Inferior parietal cortex (tissue), 1 donor: ENCODE measurements at regions not wholly inside any gene's neighbourhood (a gene's known extent, or its start where the extent isn't known, plus 50 kb on each side); places are given as distances from the start of the nearest gene placed in this dataset.
A peak's percentile ranks its signal among the peaks of the same experiment; 100 is the strongest.

Experiments
- DNase-seq: peaks from one replicate; pipeline ENCODE4 v3.0.0-alpha.2; 2016; ENCODE audit errors: extremely low spot score

- no peak for DNase-seq
Measured at GRCh38 chr14:95442016-95442632, 74.3 kb downstream of the SYNE3 start.

- no peak for DNase-seq
Measured at GRCh38 chr14:95440951-95441350, 75.5 kb downstream of the SYNE3 start.

GRCh38 chr14:95440496-95440895, 76.0 kb downstream of the SYNE3 start:
- no peak for DNase-seq

- DNase-seq = no peak
Measured at GRCh38 chr14:95439881-95440280, 76.6 kb downstream of the SYNE3 start.

GRCh38 chr14:95437715-95438114, 78.7 kb downstream of the SYNE3 start:
- no peak for DNase-seq

GRCh38 chr14:95436354-95436753, 80.1 kb downstream of the SYNE3 start:
- DNase-seq = no peak

GRCh38 chr14:95434121-95434520, 82.3 kb downstream of the SYNE3 start:
- DNase-seq = no peak

- no peak for DNase-seq
Measured at GRCh38 chr14:95433094-95433478, 83.4 kb downstream of the SYNE3 start.

GRCh38 chr14:95432144-95433093, 84.0 kb downstream of the SYNE3 start:
- DNase-seq = peak; percentile 44

- peak; percentile 62 for DNase-seq
Measured at GRCh38 chr14:95431199-95432143, 85.0 kb downstream of the SYNE3 start.

GRCh38 chr14:95428557-95428956, 87.9 kb downstream of the SYNE3 start:
- DNase-seq = no peak

- DNase-seq = no peak
Measured at GRCh38 chr14:95426116-95426475, 90.4 kb downstream of the SYNE3 start.

GRCh38 chr14:95425369-95426115, 90.9 kb downstream of the SYNE3 start:
- no peak for DNase-seq

- no peak for DNase-seq
Measured at GRCh38 chr14:95424529-95424928, 91.9 kb downstream of the SYNE3 start.

- no peak for DNase-seq
Measured at GRCh38 chr14:95421741-95422140, 94.7 kb downstream of the SYNE3 start.

GRCh38 chr14:95420060-95420459, 96.4 kb downstream of the SYNE3 start:
- DNase-seq = no peak

GRCh38 chr14:95419569-95419968, 96.9 kb downstream of the SYNE3 start:
- no peak for DNase-seq

- DNase-seq = no peak
Measured at GRCh38 chr14:95418858-95419257, 97.6 kb downstream of the SYNE3 start.

- no peak for DNase-seq
Measured at GRCh38 chr14:95417492-95417891, 97.8 kb upstream of the CLMN start.

GRCh38 chr14:95415993-95416392, 96.3 kb upstream of the CLMN start:
- no peak for DNase-seq
